K562 (cell line): ENCODE measurements at regions not wholly inside any gene's neighbourhood (a gene's known extent, or its start where the extent isn't known, plus 50 kb on each side); places are given as distances from the start of the nearest gene placed in this dataset.

Source experiments
- ATAC-seq: fragments of 200-7000 bp; cut with Tn5 transposase; 3 replicates; pipeline ENCODE4 v1.9.1; 2020; ENCODE audit warnings: moderate library complexity
- BruUV-seq: library from RNA; stranded (reverse); fragments of 400-500 nt; replicated peaks from 2 replicates; lab custom pipeline; 2021; lab: Mats Ljungman, UMichigan
- CTCF ChIA-PET: fragments of 300-600 bp; formaldehyde crosslinking; extraction: SDS; loops from one replicate; lab custom pipeline; 2021; ENCODE audit warnings: low intra/inter-chr PET ratio; lab: Yijun Ruan, JAX
- POLR2A ChIA-PET: fragments of 300-600, 350-650 bp; sonication (Branson Sonifier 250); formaldehyde crosslinking; extraction: SDS; loops from one replicate; lab custom pipeline; 2021; ENCODE audit warnings: antibody characterized with exemption, inconsistent platforms; lab: Yijun Ruan, JAX
- DNase-seq, 4 experiments: peaks; one replicate each; pipeline versions ENCODE4 v3.0.0 to v3.0.0-alpha.2; 2011 to 2018; ENCODE audit warnings: low spot score in 3 of 4, mixed read lengths in 3 of 4; ENCODE audit errors: extremely low read depth in 1 of 4
- FAIRE-seq: peaks from 2 replicates; lab custom pipeline; 2011; peaks lifted over from hg19 to GRCh38; lab: Jason Lieb, UNC
- H2AFZ ChIP-seq: 2 replicates; pipeline ENCODE4 v1.6.0; 2011; ENCODE audit warnings: low read depth, low read length, control low read depth, inconsistent platforms
- H3K27ac ChIP-seq: fragments of 200-600 bp; 3 replicates; pipeline ENCODE4 v1.8.0; 2011; ENCODE audit warnings: low read depth, mild to moderate bottlenecking, control low read depth, inconsistent platforms, low read length, moderate library complexity, mixed read lengths; ENCODE audit errors: extremely low read depth
- H3K27me3 ChIP-seq, 2 experiments: fragments of 300-600 bp in 1 of 2; 2 replicates in 1 of 2; 3 replicates in 1 of 2; pipeline versions ENCODE4 v1.6.0 to v1.8.0; 2011; ENCODE audit warnings: inconsistent platforms in 2 of 2, low read length in 2 of 2, mild to moderate bottlenecking in 1 of 2, mixed read lengths in 1 of 2, moderate library complexity in 1 of 2; ENCODE audit not compliant: control insufficient read depth in 2 of 2, insufficient read depth in 2 of 2
- H3K36me3 ChIP-seq: fragments of 300-600 bp; 3 replicates; pipeline ENCODE4 v1.8.0; 2011; ENCODE audit warnings: mild to moderate bottlenecking, low read length, inconsistent platforms; ENCODE audit not compliant: control insufficient read depth, insufficient read depth
- H3K4me1 ChIP-seq, 2 experiments: fragments of 200-600 bp in 1 of 2; replicated peaks in 1 of 2; 2 replicates in 1 of 2; 3 replicates in 1 of 2; pipeline versions ENCODE4 v1.5.1 to v1.8.0; 2011; ENCODE audit warnings: inconsistent platforms in 2 of 2, low read length in 2 of 2, mild to moderate bottlenecking in 1 of 2, mixed read lengths in 1 of 2, moderate library complexity in 1 of 2; ENCODE audit not compliant: control insufficient read depth in 2 of 2, insufficient read depth in 2 of 2
- H3K4me2 ChIP-seq: 2 replicates; pipeline ENCODE4 v1.6.1; 2011; ENCODE audit warnings: low read length, control low read depth, inconsistent platforms, mixed read lengths; ENCODE audit not compliant: insufficient read depth
- H3K4me3 ChIP-seq: fragments of 200-600 bp; sonication (generic), shearing (Covaris generic); 2 replicates; pipeline ENCODE4 v1.5.1; 2016; ENCODE audit warnings: control low read depth, inconsistent platforms
- H3K79me2 ChIP-seq: fragments of 200-600 bp; 3 replicates; pipeline ENCODE4 v1.8.0; 2011; ENCODE audit warnings: low read length, inconsistent platforms; ENCODE audit not compliant: control insufficient read depth, insufficient read depth
- H3K9ac ChIP-seq, 2 experiments: 2 replicates each; pipeline versions ENCODE4 v1.6.0 to v1.6.1; 2011; ENCODE audit warnings: low read depth in 2 of 2, low read length in 2 of 2, control low read depth in 1 of 2, inconsistent platforms in 1 of 2, mild to moderate bottlenecking in 1 of 2, mixed read lengths in 1 of 2; ENCODE audit not compliant: insufficient read depth in 1 of 2
- H3K9me1 ChIP-seq: one replicate; pipeline ENCODE4 v1.6.0; 2011; ENCODE audit warnings: inconsistent platforms, mild to moderate bottlenecking, low read length, moderate library complexity; ENCODE audit not compliant: control insufficient read depth, insufficient read depth
- H3K9me3 ChIP-seq: replicated peaks from 2 replicates; pipeline ENCODE4 v1.5.1; 2011; ENCODE audit warnings: low read depth, low read length, inconsistent platforms; ENCODE audit not compliant: control insufficient read depth, insufficient read depth
- H4K20me1 ChIP-seq: replicated peaks from 2 replicates; pipeline ENCODE4 v1.6.1; 2011; ENCODE audit warnings: low read length, inconsistent platforms, mixed read lengths; ENCODE audit not compliant: control insufficient read depth, insufficient read depth
- ATF7 ChIP-seq: fragments of 450-650 bp; IDR thresholded peaks from 2 replicates; pipeline ENCODE4 v1.7.1; 2014; ENCODE audit warnings: mild to moderate bottlenecking, moderate library complexity
- BACH1 ChIP-seq: fragments of 200-800 bp; sonication (Bioruptor generic); IDR thresholded peaks from 2 replicates; pipeline ENCODE4 v1.6.1; 2016; ENCODE audit warnings: missing genetic modification characterization, missing compliant biosample characterization
- BRD4 ChIP-seq: fragments of 200-600 bp; sonication (generic); IDR thresholded peaks from 2 replicates; pipeline ENCODE4 v1.6.1; 2017; ENCODE audit warnings: inconsistent platforms
- CEBPG ChIP-seq, 3 experiments: fragments of 200-800 bp in 1 of 3; sonication (Bioruptor generic) in 1 of 3; sonication (generic) in 1 of 3; formaldehyde crosslinking in 1 of 3; IDR thresholded peaks in 2 of 3; conservative IDR thresholded peaks in 1 of 3; 2 replicates each; pipeline versions ENCODE4 v1.6.1 to v1.8.0; 2016 to 2022; ENCODE audit warnings: missing compliant biosample characterization in 2 of 3, missing genetic modification characterization in 2 of 3, mild to moderate bottlenecking in 1 of 3, missing genetic modification reagents in 1 of 3
- MAFF ChIP-seq: IDR thresholded peaks from 2 replicates; pipeline ENCODE4 v1.6.1; 2012; ENCODE audit warnings: low read length, improper control_type of control experiment
- MBD2 ChIP-seq: sonication (generic); IDR thresholded peaks from 2 replicates; pipeline ENCODE4 v1.6.1; 2016; ENCODE audit warnings: low read depth, borderline replicate concordance
- NFYB ChIP-seq: IDR thresholded peaks from 2 replicates; pipeline ENCODE4 v1.6.1; 2011; ENCODE audit warnings: mild to moderate bottlenecking, moderate library complexity; ENCODE audit not compliant: insufficient read length; ENCODE audit errors: extremely low read depth
- NONO ChIP-seq, 2 experiments: fragments of 200-400 bp in 1 of 2; fragments of 450-650 bp in 1 of 2; formaldehyde crosslinking in 1 of 2; IDR thresholded peaks; 2 replicates each; pipeline ENCODE4 v1.6.1; 2017; ENCODE audit warnings: low read depth in 2 of 2, mild to moderate bottlenecking in 2 of 2, moderate library complexity in 2 of 2, low read length in 1 of 2
- NR2C1 ChIP-seq, 2 experiments: fragments of 450-650 bp; IDR thresholded peaks; 2 replicates each; pipeline ENCODE4 v1.6.1; 2017; ENCODE audit warnings: mild to moderate bottlenecking in 2 of 2, antibody characterized with exemption in 1 of 2, inconsistent platforms in 1 of 2, missing compliant biosample characterization in 1 of 2, missing genetic modification characterization in 1 of 2
- NR4A1 ChIP-seq, 2 experiments: fragments of 250-450 bp in 1 of 2; fragments of 450-650 bp in 1 of 2; sonication (Bioruptor Pico) in 1 of 2; IDR thresholded peaks; 2 replicates each; pipeline versions ENCODE4 v1.4.0 to v1.6.1; 2016 to 2020; ENCODE audit warnings: mild to moderate bottlenecking in 2 of 2, missing compliant biosample characterization in 1 of 2, missing genetic modification characterization in 1 of 2, moderate library complexity in 1 of 2
- TEAD4 ChIP-seq, 2 experiments: sonication (generic) in 1 of 2; formaldehyde crosslinking in 1 of 2; IDR thresholded peaks; 2 replicates each; pipeline versions ENCODE4 v1.6.1 to v1.8.0; 2012 to 2022; ENCODE audit warnings: borderline replicate concordance in 1 of 2, inconsistent platforms in 1 of 2, low read length in 1 of 2, mild to moderate bottlenecking in 1 of 2, missing genetic modification reagents in 1 of 2
- ZNF785 ChIP-seq: fragments of 250-450 bp; sonication (Bioruptor Pico); IDR thresholded peaks from 2 replicates; pipeline ENCODE4 v1.4.0; 2020; ENCODE audit warnings: mild to moderate bottlenecking
- ZNF79 ChIP-seq: fragments of 250-450 bp; sonication (Bioruptor Pico); IDR thresholded peaks from 2 replicates; pipeline ENCODE4 v1.4.0; 2020; ENCODE audit warnings: low read depth, mild to moderate bottlenecking, moderate library complexity
- ZSCAN32 ChIP-seq: fragments of 450-650 bp; formaldehyde crosslinking; IDR thresholded peaks from 2 replicates; pipeline ENCODE4 v1.4.0; 2020; ENCODE audit warnings: mild to moderate bottlenecking, moderate library complexity
- WGBS: fragments of 100-300 bp; shearing (Covaris generic); methylation state at CpG from one replicate; pipeline ENCODE4 v1.1.6; 2016; ENCODE audit warnings: low coverage, mixed read lengths; ENCODE audit not compliant: insufficient coverage; ENCODE audit errors: missing lambda C conversion rate; 5-methylcytosine and 5-hydroxymethylcytosine counted together
- in situ Hi-C: fragments of 300-500 bp; cut with MboI; formaldehyde crosslinking; loops from 4 replicates; pipeline ENCODE4 v1.15.0; 2018; ENCODE audit warnings: inconsistent platforms, mixed read lengths
- intact Hi-C: fragments of 100-400 bp; cut with micrococcal nuclease; formaldehyde crosslinking; loops from 2 replicates; pipeline ENCODE4 v1.14.2; 2022
- TF ChIP-seq, protein P1 (sequence below), 2 experiments: fragments of 200-800 bp in 1 of 2; sonication (Bioruptor generic) in 1 of 2; sonication (generic) in 1 of 2; formaldehyde crosslinking in 1 of 2; IDR thresholded peaks in 1 of 2; conservative IDR thresholded peaks in 1 of 2; 2 replicates each; pipeline versions ENCODE4 v1.5.0 to v1.6.1; 2016 to 2020; ENCODE audit warnings: missing compliant biosample characterization in 1 of 2, missing genetic modification characterization in 1 of 2, missing genetic modification reagents in 1 of 2

DNA sequence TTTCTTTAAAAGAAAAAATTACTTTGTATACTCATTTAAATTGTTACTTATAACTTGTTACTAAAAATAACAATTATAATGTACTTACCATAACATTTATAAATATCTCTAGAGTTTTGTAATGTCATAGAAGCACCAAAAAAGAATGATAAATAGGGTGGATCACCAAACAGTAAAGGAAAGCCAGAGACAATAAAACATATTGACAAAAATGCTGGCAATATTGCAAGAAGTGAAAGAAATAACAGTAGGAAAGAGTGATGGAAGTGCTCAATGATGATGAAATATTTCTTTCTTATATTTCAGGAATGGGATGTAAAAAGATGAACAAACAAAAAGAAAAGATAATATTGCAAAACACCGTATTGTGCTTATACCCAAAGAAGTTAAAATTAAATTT is 301.7 kb downstream of the CENPW start:
- H3K79me2 ChIP-seq = no peaks in the 10 kb centered on the region
- TF ChIP-seq BACH1 (tag) = no peak
- TF ChIP-seq CEBPG (CRISPR knock-in tag; IDR thresholded peaks at IDR 0.05) = no peak
- 0 out of 4 replicates have a peak, but pooled peaks of 1 of the 2 experiments have one; percentile 15 for TF ChIP-seq CEBPG (tag; conservative IDR thresholded peaks at IDR 0.05 in 1 of 2, IDR thresholded peaks at IDR 0.05 in 1 of 2)
- no peak for TF ChIP-seq NFYB
- TF ChIP-seq, all 486 proteins: peak for 1
- Histone ChIP-seq H3K27ac (no peak overlapping the region), H3K9me1 (no peaks in the 10 kb centered on the region), H3K4me3 (no peak overlapping the region), H3K9ac (no peak overlapping the region), H3K27me3 (no peaks in the 10 kb centered on the region), H3K36me3 (no peaks in the 10 kb centered on the region), H2AFZ (no peak overlapping the region), H3K9me3 (no peaks in the 10 kb centered on the region), H3K4me2 (no peak overlapping the region), H4K20me1 (no peaks in the 10 kb centered on the region), H3K4me1 (no peaks in the 10 kb centered on the region)
- 0% methylated on average over 1 of the region's 1 CpG for WGBS
- no peak for FAIRE-seq
- BruUV-seq = no TSS peak
- intact Hi-C loops = no loop called here
- no peak for DNase-seq
- ChIA-PET POLR2A (no interaction called here), CTCF (no interaction called here)
- in situ Hi-C loops = no loop called here
- ATAC-seq = no peak

DNA sequence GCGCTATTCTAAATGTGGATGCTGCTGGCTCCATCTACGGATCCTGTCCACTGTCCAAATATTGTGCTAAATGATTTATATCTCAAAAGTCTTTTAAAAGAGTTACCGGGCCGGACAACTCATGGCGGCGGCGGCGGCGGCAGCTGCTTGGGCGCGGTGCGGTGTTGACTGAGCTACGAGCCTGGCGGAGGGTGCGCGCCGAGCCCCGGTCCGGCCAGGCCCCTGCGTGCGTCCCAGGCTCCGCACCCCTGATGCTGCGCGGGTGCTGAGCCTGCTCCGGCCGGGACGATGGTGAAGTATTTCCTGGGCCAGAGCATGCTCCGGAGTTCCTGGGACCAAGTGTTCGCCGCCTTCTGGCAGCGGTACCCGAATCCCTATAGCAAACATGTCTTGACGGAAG is 303.4 kb downstream of the CENPW start:
- ChIA-PET CTCF (no interaction called here), POLR2A (no interaction called here)
- no peaks in the 10 kb centered on the region for H3K27me3 ChIP-seq
- no peaks in the 10 kb centered on the region for H3K9me1 ChIP-seq
- H3K4me1 ChIP-seq = no peaks in the 10 kb centered on the region
- H3K4me2 ChIP-seq = no peak overlapping the region
- intact Hi-C loops = no loop called here
- BruUV-seq = no TSS peak
- no peak for DNase-seq
- FAIRE-seq = no peak
- in situ Hi-C loops = no loop called here
- ATAC-seq = no peak
- H3K9ac ChIP-seq = no peak overlapping the region
- no peaks in the 10 kb centered on the region for H4K20me1 ChIP-seq
- H3K9me3 ChIP-seq = no peaks in the 10 kb centered on the region
- H3K4me3 ChIP-seq = no peak overlapping the region
- WGBS = 2% methylated on average over 11 of the region's 33 CpGs
- H3K36me3 ChIP-seq = no peaks in the 10 kb centered on the region
- no peak overlapping the region for H2AFZ ChIP-seq
- no peak overlapping the region for H3K27ac ChIP-seq
- H3K79me2 ChIP-seq = no peaks in the 10 kb centered on the region
- TF ChIP-seq MBD2 (no peak), MAFF (no peak), ZNF785 (CRISPR knock-in tag) (no peak), NR4A1 (CRISPR knock-in tag; IDR thresholded peaks at IDR 0.05) (no peak), NR4A1 (tag; IDR thresholded peaks at IDR 0.05) (no peak), NONO (IDR thresholded peaks at IDR 0.05; ENCODE audit: low read depth in 2 of 2, low read length in 1 of 2) (no peak), ZSCAN32 (CRISPR knock-in tag) (no peak), BRD4 (no peak), ZNF79 (CRISPR knock-in tag) (no peak), NR2C1 (IDR thresholded peaks at IDR 0.05) (no peak), NR2C1 (tag; IDR thresholded peaks at IDR 0.05) (no peak), TEAD4 (IDR thresholded peaks at IDR 0.05; ENCODE audit: low read length) (no peak), TEAD4 (CRISPR knock-in tag; IDR thresholded peaks at IDR 0.05; ENCODE audit: borderline replicate concordance) (no peak), ATF7 (no peak)
- TF ChIP-seq, protein P1, sequence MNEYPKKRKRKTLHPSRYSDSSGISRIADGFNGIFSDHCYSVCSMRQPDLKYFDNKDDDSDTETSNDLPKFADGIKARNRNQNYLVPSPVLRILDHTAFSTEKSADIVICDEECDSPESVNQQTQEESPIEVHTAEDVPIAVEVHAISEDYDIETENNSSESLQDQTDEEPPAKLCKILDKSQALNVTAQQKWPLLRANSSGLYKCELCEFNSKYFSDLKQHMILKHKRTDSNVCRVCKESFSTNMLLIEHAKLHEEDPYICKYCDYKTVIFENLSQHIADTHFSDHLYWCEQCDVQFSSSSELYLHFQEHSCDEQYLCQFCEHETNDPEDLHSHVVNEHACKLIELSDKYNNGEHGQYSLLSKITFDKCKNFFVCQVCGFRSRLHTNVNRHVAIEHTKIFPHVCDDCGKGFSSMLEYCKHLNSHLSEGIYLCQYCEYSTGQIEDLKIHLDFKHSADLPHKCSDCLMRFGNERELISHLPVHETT (CRISPR knock-in tag; conservative IDR thresholded peaks at IDR 0.05 in 1 of 2, IDR thresholded peaks at IDR 0.05 in 1 of 2) = no peak
